WERI-Rb-1 (cell line): ENCODE measurements at regions not wholly inside any gene's neighbourhood (a gene's known extent, or its start where the extent isn't known, plus 50 kb on each side); places are given as distances from the start of the nearest gene placed in this dataset.

Experiments used
- DNase-seq: peaks from one replicate; pipeline ENCODE4 v3.0.0-alpha.2; 2020
- H3K27ac ChIP-seq: fragments of 250-450 bp; sonication (Bioruptor Pico); 2 replicates; pipeline ENCODE4 v1.5.1; 2020; ENCODE audit warnings: mild to moderate bottlenecking, moderate library complexity
- H3K27me3 ChIP-seq: fragments of 250-450 bp; sonication (Bioruptor Pico); 2 replicates; pipeline ENCODE4 v1.5.1; 2021; ENCODE audit warnings: mild to moderate bottlenecking, low read depth, moderate library complexity; ENCODE audit not compliant: insufficient read depth, severe bottlenecking
- H3K36me3 ChIP-seq: fragments of 250-450 bp; sonication (Bioruptor Pico); 2 replicates; pipeline ENCODE4 v1.5.1; 2020; ENCODE audit warnings: mild to moderate bottlenecking, moderate library complexity
- H3K4me3 ChIP-seq: 2 replicates; pipeline ENCODE4 v1.5.1; 2011; ENCODE audit warnings: low read depth, mild to moderate bottlenecking, control low read depth, low read length
- H3K9me3 ChIP-seq: fragments of 250-450 bp; sonication (Bioruptor Pico); 2 replicates; pipeline ENCODE4 v1.5.1; 2021; ENCODE audit warnings: mild to moderate bottlenecking, moderate library complexity; ENCODE audit not compliant: severe bottlenecking
- TF ChIP-seq, protein P1 (sequence below): IDR thresholded peaks from 2 replicates; pipeline ENCODE4 v1.5.1; 2011; ENCODE audit warnings: low read depth, mild to moderate bottlenecking, control low read depth, inconsistent platforms, low read length

DNA sequence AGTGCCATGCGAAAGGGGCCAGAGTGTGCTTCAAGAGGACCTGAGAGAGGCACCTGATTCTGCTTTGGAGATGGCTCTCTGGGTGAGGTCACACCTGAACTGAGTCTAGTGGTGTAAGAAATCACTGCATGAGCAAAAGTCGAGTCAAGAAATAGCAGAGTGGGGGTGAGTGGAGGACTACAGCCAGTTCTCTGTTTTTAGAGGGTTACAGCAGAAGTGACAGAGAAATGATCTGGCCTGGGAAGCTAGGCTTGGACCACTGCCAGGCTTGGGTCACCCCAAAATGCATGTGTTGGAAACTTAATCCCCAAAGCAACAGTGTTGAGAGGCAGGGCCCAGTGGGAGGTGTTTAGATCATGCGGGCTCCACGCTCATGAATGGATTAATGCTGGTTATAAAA is 312.0 kb downstream of the CBLN1 start:
- H3K27ac ChIP-seq: no peak overlapping the region
- no peaks in the 10 kb centered on the region for H3K36me3 ChIP-seq
- H3K9me3 ChIP-seq: no peaks in the 10 kb centered on the region
- TF ChIP-seq, protein P1, sequence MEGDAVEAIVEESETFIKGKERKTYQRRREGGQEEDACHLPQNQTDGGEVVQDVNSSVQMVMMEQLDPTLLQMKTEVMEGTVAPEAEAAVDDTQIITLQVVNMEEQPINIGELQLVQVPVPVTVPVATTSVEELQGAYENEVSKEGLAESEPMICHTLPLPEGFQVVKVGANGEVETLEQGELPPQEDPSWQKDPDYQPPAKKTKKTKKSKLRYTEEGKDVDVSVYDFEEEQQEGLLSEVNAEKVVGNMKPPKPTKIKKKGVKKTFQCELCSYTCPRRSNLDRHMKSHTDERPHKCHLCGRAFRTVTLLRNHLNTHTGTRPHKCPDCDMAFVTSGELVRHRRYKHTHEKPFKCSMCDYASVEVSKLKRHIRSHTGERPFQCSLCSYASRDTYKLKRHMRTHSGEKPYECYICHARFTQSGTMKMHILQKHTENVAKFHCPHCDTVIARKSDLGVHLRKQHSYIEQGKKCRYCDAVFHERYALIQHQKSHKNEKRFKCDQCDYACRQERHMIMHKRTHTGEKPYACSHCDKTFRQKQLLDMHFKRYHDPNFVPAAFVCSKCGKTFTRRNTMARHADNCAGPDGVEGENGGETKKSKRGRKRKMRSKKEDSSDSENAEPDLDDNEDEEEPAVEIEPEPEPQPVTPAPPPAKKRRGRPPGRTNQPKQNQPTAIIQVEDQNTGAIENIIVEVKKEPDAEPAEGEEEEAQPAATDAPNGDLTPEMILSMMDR: no peak
- no peak overlapping the region for H3K4me3 ChIP-seq
- no peak for DNase-seq
- no peaks in the 10 kb centered on the region for H3K27me3 ChIP-seq

DNA sequence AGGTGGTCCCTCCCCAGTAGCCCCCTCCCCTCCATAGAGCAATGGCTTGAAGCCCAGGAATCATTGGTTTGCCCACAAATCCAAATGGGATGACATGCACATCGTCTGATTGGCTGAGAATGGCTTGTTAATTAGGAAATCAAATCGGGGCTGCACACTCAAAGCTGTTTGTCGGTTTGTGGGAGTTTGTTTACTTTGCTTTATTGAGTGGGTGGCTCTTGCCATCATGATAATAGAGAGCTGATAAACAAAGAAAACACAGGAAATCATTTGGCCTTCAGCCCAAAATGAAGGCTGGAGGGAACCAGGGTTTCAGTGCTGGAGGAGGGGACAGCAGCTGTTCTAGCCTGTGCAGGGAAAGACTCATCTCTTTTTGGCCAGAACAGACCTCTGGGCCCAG is 316.3 kb downstream of the CBLN1 start:
- H3K27me3 ChIP-seq: no peaks in the 10 kb centered on the region
- H3K27ac ChIP-seq: no peak overlapping the region
- H3K36me3 ChIP-seq: no peaks in the 10 kb centered on the region
- TF ChIP-seq, protein P1: no peak
- DNase-seq: no peak
- H3K4me3 ChIP-seq: no peak overlapping the region
- H3K9me3 ChIP-seq: no peaks in the 10 kb centered on the region

DNA sequence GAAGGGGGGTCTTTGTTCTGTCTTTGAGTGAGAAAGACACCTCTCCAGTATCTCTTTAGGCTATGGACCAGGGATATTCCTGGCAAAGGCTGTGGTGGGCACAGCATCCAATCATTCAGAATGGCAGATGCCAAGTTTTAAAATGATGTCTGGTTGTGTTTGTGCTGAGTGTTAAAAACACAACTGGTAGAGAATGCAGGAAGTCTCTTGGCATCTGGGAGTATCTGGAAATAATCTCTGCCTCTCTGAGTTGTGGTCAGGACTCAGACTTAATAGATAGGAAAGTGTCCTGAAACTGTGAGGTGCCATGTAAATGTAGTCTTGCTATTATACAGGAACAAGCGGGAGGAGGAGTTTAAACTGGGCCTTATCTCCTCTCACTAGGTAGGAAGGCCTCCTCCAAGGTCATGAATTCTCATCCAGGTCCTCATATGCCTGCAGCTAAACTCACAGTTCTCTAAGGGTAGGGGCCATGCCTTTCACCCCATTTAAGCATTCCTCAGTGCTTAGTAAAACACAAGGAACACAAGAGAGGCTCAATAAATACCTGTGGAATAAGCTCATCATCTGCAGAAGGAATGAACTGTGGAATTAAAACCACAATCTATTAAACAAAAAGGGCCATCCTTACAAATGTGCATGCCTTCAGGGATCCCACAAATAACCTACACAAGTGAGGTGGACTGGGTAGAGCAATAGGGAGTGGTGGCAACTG is 317.6 kb downstream of the CBLN1 start:
- TF ChIP-seq, protein P1: no peak
- no peak overlapping the region for H3K4me3 ChIP-seq

DNA sequence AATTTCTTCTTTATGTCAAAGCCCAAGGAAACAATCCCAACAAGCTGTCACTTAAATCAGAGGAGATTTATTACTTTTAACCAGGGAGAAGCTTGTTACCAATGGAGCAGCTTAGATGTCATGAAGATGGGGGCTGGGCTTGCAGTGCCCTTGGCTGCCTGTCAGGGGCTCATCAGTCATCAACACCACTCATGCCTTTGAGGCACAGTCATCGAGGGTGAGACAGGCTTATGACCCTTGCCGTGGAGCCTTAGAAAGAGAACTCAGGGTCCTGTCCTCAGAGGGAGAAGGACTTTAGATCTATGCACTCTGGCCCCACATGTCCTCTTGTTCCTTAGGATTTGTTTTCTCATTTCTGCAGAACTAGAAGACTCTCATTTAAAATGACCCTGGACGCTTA is 318.3 kb downstream of the CBLN1 start:
- H3K9me3 ChIP-seq: no peaks in the 10 kb centered on the region
- TF ChIP-seq, protein P1: no peak
- no peaks in the 10 kb centered on the region for H3K36me3 ChIP-seq
- H3K4me3 ChIP-seq: no peak overlapping the region
- DNase-seq: peak; percentile 70
- no peaks in the 10 kb centered on the region for H3K27me3 ChIP-seq
- H3K27ac ChIP-seq: no peak overlapping the region

More for the DNA sequence above, 317.6 kb downstream of the CBLN1 start:
- Histone ChIP-seq H3K27me3 (no peaks in the 10 kb centered on the region), H3K36me3 (no peaks in the 10 kb centered on the region), H3K27ac (no peak overlapping the region), H3K9me3 (no peaks in the 10 kb centered on the region)
- no peak for DNase-seq

DNA sequence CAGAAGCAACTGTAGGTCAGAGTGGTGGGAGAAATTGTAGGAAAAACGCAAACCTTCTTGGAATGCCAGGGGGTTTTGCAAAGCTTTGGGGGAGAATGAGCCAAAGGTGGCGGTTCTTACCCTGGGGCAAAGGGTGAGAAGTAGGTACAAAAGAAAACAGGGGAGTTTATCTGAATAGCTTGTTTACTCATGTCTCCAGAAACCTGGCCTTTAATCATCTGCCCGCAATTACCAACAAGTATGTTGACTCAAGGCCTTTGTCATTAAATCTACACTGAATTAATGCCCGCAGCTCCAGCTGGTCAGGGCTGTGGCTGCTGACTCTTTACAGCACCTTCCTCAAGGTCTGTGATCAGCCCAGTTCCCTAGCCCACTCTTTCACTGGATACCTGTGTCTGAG is 320.1 kb downstream of the CBLN1 start:
- no peak overlapping the region for H3K4me3 ChIP-seq
- H3K9me3 ChIP-seq: no peaks in the 10 kb centered on the region
- TF ChIP-seq, protein P1: no peak
- DNase-seq: no peak
- no peak overlapping the region for H3K27ac ChIP-seq
- no peaks in the 10 kb centered on the region for H3K27me3 ChIP-seq
- no peaks in the 10 kb centered on the region for H3K36me3 ChIP-seq

DNA sequence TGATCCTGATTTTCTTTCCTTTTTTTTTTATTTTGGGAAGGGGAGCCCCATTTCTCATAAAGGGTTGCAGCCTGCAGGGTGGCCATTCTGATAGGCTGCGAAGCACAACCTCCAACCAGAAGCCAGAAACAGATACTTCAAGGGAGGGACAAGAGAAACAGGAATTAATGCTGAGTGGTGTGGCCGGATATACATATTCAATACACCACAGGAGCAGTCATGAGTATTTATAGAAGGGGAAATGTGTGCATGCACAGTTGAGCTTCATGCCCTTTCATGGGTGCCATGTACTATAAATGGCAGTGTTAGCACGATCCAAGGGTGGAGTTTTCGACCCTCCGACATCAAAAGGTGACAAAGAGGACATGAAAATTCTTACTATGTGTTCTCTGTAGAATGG is 320.8 kb downstream of the CBLN1 start:
- no peak overlapping the region for H3K4me3 ChIP-seq
- H3K27me3 ChIP-seq: no peaks in the 10 kb centered on the region
- H3K27ac ChIP-seq: no peak overlapping the region
- TF ChIP-seq, protein P1: no peak
- DNase-seq: no peak
- H3K9me3 ChIP-seq: no peaks in the 10 kb centered on the region
- H3K36me3 ChIP-seq: no peaks in the 10 kb centered on the region
